HCT116 (cell line): ENCODE measurements at regions not wholly inside any gene's neighbourhood (a gene's known extent, or its start where the extent isn't known, plus 50 kb on each side); places are given as distances from the start of the nearest gene placed in this dataset.

Experiments used
- ATAC-seq: fragments of 200-7000 bp; cut with Tn5 transposase; 2 replicates; pipeline ENCODE4 v1.9.1; 2020; ENCODE audit warnings: mild to moderate bottlenecking, moderate library complexity
- BruUV-seq: library from RNA; stranded (reverse); fragments of 400-500 nt; replicated peaks from 2 replicates; lab custom pipeline; 2021; lab: Mats Ljungman, UMichigan
- CTCF ChIA-PET: fragments of 300-600 bp; sonication (Branson Sonifier 250); formaldehyde crosslinking; loops from one replicate; lab custom pipeline; 2021; ENCODE audit warnings: antibody characterized with exemption; lab: Charles Lee
- POLR2A ChIA-PET: fragments of 300-600, 350-600 bp; sonication (Branson Sonifier 250); formaldehyde crosslinking; loops from one replicate; lab custom pipeline; 2021; ENCODE audit warnings: antibody characterized with exemption; lab: Charles Lee
- RAD21 ChIA-PET, 2 experiments: fragments of 300-600 bp; sonication (Branson Sonifier 250); formaldehyde crosslinking; loops; one replicate each; lab custom pipeline; 2023; ENCODE audit warnings: low total read pairs in 2 of 2; ENCODE audit not compliant: uncharacterized antibody in 2 of 2, unreplicated experiment in 2 of 2, low non-redundant PET in 1 of 2; lab: Charles Lee
- DNase-seq: peaks from one replicate; pipeline ENCODE4 v3.0.0-alpha.2; 2010; ENCODE audit warnings: low read depth, low spot score
- H2AFZ ChIP-seq: fragments of 200-600 bp; shearing (Covaris generic), sonication (generic); 2 replicates; pipeline ENCODE4 v1.6.1; 2017; ENCODE audit warnings: low read depth, mixed run types, mixed read lengths, antibody characterized with exemption, low read length; ENCODE audit not compliant: poor library complexity, severe bottlenecking
- H3K27ac ChIP-seq: 2 replicates; pipeline ENCODE4 v1.5.1; 2012; ENCODE audit warnings: low read depth, low read length
- H3K27me3 ChIP-seq: fragments of 200-600 bp; sonication (generic); 2 replicates; pipeline ENCODE4 v1.6.1; 2016; ENCODE audit warnings: mixed run types, low read length, mixed read lengths; ENCODE audit not compliant: insufficient read depth
- H3K36me3 ChIP-seq, 2 experiments: fragments of 200-500 bp in 1 of 2; fragments of 200-600 bp in 1 of 2; sonication (Bioruptor generic) in 1 of 2; sonication (generic) in 1 of 2; 2 replicates each; pipeline versions ENCODE4 v1.5.1 to v1.6.1; 2014 to 2016; ENCODE audit warnings: low read length in 2 of 2, inconsistent platforms in 1 of 2, mixed read lengths in 1 of 2, mixed run types in 1 of 2; ENCODE audit not compliant: insufficient read depth in 2 of 2, control insufficient read depth in 1 of 2
- H3K4me1 ChIP-seq, 2 experiments: fragments of 200-600 bp in 1 of 2; sonication (generic) in 1 of 2; 2 replicates each; pipeline versions ENCODE4 v1.5.1 to v1.6.1; 2012 to 2017; ENCODE audit warnings: low read length in 2 of 2, inconsistent platforms in 1 of 2, mild to moderate bottlenecking in 1 of 2, mixed read lengths in 1 of 2, mixed run types in 1 of 2, moderate library complexity in 1 of 2; ENCODE audit not compliant: insufficient read depth in 2 of 2, control insufficient read depth in 1 of 2
- H3K4me2 ChIP-seq: fragments of 200-600 bp; sonication (generic); 2 replicates; pipeline ENCODE4 v1.6.1; 2017; ENCODE audit warnings: mixed run types, low read length, mixed read lengths
- H3K4me3 ChIP-seq, 2 experiments: fragments of 200-600 bp in 1 of 2; sonication (generic) in 1 of 2; replicated peaks in 1 of 2; 2 replicates each; pipeline ENCODE4 v1.5.1; 2011 to 2016; ENCODE audit warnings: low read length in 2 of 2, control low read depth in 1 of 2, low read depth in 1 of 2, mild to moderate bottlenecking in 1 of 2, mixed read lengths in 1 of 2, mixed run types in 1 of 2
- H3K79me2 ChIP-seq: fragments of 200-600 bp; sonication (generic); 2 replicates; pipeline ENCODE4 v1.6.1; 2017; ENCODE audit warnings: mild to moderate bottlenecking, mixed run types, low read length, moderate library complexity, mixed read lengths; ENCODE audit not compliant: insufficient read depth
- H3K9ac ChIP-seq: fragments of 200-600 bp; sonication (generic); 2 replicates; pipeline ENCODE4 v1.6.1; 2016; ENCODE audit warnings: low read length, mixed read lengths
- H3K9me2 ChIP-seq: fragments of 200-600 bp; sonication (generic), shearing (Covaris generic); 2 replicates; pipeline ENCODE4 v1.6.1; 2017; ENCODE audit warnings: mixed run types, mild to moderate bottlenecking, moderate library complexity; ENCODE audit not compliant: insufficient read depth
- H3K9me3 ChIP-seq, 2 experiments: fragments of 200-500 bp in 1 of 2; fragments of 200-600 bp in 1 of 2; sonication (Bioruptor generic) in 1 of 2; sonication (generic) in 1 of 2; 2 replicates each; pipeline ENCODE4 v1.6.1; 2014 to 2017; ENCODE audit warnings: low read length in 2 of 2, mixed read lengths in 2 of 2, inconsistent platforms in 1 of 2, low read depth in 1 of 2, mild to moderate bottlenecking in 1 of 2, mixed run types in 1 of 2, moderate library complexity in 1 of 2; ENCODE audit not compliant: control insufficient read depth in 1 of 2, insufficient read depth in 1 of 2
- H4K20me1 ChIP-seq: fragments of 200-600 bp; sonication (generic), shearing (Covaris generic); 2 replicates; pipeline ENCODE4 v1.6.1; 2017; ENCODE audit warnings: mixed run types, mild to moderate bottlenecking, moderate library complexity; ENCODE audit not compliant: insufficient read depth
- CBX3 ChIP-seq: IDR thresholded peaks from 2 replicates; pipeline ENCODE4 v1.6.1; 2012; ENCODE audit warnings: low read depth
- EGR1 ChIP-seq: IDR thresholded peaks from 2 replicates; pipeline ENCODE4 v1.6.1; 2012; ENCODE audit warnings: low read depth
- FOSL1 ChIP-seq: IDR thresholded peaks from 2 replicates; pipeline ENCODE4 v1.6.1; 2012; ENCODE audit warnings: low read depth
- ZNF274 ChIP-seq: fragments of 200-500 bp; sonication (Bioruptor generic); IDR thresholded peaks from 2 replicates; pipeline ENCODE4 v1.6.1; 2014; ENCODE audit warnings: mild to moderate bottlenecking, low read depth, low read length, inconsistent platforms
- intact Hi-C: fragments of 100-400 bp; cut with micrococcal nuclease; formaldehyde crosslinking; loops from 2 replicates; pipeline ENCODE4 v1.10.0; 2022
- TF ChIP-seq, protein P1 (sequence below): IDR thresholded peaks from 2 replicates; pipeline ENCODE4 v1.6.1; 2012; ENCODE audit warnings: low read depth
- TF ChIP-seq, protein P2 (sequence below): IDR thresholded peaks from 2 replicates; pipeline ENCODE4 v1.6.1; 2011; ENCODE audit warnings: mild to moderate bottlenecking, low read length, moderate library complexity; ENCODE audit not compliant: insufficient replicate concordance; ENCODE audit errors: extremely low read depth

DNA sequence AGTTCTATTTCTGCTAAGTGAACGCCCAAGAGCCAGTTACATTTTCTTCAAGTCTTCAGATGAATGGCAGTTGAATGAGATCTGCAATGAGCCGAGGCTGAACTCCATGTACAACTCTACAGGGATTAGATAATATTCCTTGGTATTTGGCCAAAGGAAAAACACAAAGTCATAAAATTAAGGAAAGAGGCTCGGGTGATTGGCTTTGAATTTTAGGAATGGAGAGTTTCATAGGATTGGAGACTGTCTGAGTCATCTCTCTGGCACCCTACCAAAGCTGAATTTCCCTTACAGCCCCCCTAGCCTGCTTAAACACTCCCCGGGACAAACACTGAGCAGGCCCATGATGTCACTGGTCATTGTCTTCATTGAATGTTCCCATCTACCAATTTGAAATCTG, 188.0 kb upstream of the C1QTNF7 start (continued):
- TF ChIP-seq, protein P1, sequence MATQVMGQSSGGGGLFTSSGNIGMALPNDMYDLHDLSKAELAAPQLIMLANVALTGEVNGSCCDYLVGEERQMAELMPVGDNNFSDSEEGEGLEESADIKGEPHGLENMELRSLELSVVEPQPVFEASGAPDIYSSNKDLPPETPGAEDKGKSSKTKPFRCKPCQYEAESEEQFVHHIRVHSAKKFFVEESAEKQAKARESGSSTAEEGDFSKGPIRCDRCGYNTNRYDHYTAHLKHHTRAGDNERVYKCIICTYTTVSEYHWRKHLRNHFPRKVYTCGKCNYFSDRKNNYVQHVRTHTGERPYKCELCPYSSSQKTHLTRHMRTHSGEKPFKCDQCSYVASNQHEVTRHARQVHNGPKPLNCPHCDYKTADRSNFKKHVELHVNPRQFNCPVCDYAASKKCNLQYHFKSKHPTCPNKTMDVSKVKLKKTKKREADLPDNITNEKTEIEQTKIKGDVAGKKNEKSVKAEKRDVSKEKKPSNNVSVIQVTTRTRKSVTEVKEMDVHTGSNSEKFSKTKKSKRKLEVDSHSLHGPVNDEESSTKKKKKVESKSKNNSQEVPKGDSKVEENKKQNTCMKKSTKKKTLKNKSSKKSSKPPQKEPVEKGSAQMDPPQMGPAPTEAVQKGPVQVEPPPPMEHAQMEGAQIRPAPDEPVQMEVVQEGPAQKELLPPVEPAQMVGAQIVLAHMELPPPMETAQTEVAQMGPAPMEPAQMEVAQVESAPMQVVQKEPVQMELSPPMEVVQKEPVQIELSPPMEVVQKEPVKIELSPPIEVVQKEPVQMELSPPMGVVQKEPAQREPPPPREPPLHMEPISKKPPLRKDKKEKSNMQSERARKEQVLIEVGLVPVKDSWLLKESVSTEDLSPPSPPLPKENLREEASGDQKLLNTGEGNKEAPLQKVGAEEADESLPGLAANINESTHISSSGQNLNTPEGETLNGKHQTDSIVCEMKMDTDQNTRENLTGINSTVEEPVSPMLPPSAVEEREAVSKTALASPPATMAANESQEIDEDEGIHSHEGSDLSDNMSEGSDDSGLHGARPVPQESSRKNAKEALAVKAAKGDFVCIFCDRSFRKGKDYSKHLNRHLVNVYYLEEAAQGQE: no peak
- TF ChIP-seq FOSL1: no peak
- TF ChIP-seq CBX3: no peak
- TF ChIP-seq ZNF274: no peak

DNA sequence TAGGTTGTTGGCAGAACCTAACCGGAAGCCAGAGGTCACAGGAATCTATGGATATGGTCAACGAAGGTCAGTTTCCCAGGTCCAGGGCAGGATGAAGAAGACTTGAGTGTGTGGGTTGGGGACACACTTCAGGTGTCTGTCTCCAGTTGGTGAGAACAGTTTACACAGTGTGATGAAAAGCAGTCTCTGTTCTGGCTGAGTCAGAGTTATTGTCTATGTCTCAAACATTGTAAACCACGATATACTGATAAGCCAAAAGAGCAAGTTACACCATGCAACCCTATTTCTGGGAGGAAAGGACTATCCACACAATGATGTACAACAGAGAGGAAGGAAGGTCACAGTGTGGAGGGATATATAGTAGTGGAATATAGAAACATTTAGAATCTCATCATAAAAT, 187.1 kb upstream of the C1QTNF7 start:
- intact Hi-C loops: no loop called here
- DNase-seq: no peak
- Histone ChIP-seq H3K4me3 (no peak overlapping the region), H3K9me2 (no peaks in the 10 kb centered on the region), H3K9me3 (no peaks in the 10 kb centered on the region), H3K4me1 (peaks cover 0 to 6% of the 10 kb centered on the region in 2 experiments; a peak in 1 of 4 replicates), H3K9ac (no peak overlapping the region), H3K4me2 (no peak overlapping the region), H2AFZ (no peak overlapping the region), H3K79me2 (no peaks in the 10 kb centered on the region), H4K20me1 (no peaks in the 10 kb centered on the region), H3K27ac (no peak overlapping the region), H3K36me3 (no peaks in the 10 kb centered on the region), H3K27me3 (no peaks in the 10 kb centered on the region; the same call in 1 of the 2 replicates)
- TF ChIP-seq, protein P1: no peak
- TF ChIP-seq EGR1: no peak
- TF ChIP-seq, protein P2, sequence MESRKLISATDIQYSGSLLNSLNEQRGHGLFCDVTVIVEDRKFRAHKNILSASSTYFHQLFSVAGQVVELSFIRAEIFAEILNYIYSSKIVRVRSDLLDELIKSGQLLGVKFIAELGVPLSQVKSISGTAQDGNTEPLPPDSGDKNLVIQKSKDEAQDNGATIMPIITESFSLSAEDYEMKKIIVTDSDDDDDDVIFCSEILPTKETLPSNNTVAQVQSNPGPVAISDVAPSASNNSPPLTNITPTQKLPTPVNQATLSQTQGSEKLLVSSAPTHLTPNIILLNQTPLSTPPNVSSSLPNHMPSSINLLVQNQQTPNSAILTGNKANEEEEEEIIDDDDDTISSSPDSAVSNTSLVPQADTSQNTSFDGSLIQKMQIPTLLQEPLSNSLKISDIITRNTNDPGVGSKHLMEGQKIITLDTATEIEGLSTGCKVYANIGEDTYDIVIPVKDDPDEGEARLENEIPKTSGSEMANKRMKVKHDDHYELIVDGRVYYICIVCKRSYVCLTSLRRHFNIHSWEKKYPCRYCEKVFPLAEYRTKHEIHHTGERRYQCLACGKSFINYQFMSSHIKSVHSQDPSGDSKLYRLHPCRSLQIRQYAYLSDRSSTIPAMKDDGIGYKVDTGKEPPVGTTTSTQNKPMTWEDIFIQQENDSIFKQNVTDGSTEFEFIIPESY: no peak
- ChIA-PET POLR2A (no interaction called here), CTCF (no interaction called here), RAD21 (no interaction called here)
- no peak for ATAC-seq
- BruUV-seq: no TSS peak
